Activated naive CD4-positive, alpha-beta T cell treated with anti-CD3 and anti-CD28 coated beads, Interleukin-2, amount 50 U/mL, for 24 hours (primary cell): ENCODE measurements at regions not wholly inside any gene's neighbourhood (a gene's known extent, or its start where the extent isn't known, plus 50 kb on each side); places are given as distances from the start of the nearest gene placed in this dataset.

ENCODE experiments used
- H3K27ac Mint-ChIP-seq: one replicate; pipeline ENCODE4 v1.8.0; 2021; ENCODE audit warnings: mild to moderate bottlenecking, mixed read lengths
- H3K27me3 Mint-ChIP-seq: one replicate; pipeline ENCODE4 v1.8.0; 2021; ENCODE audit warnings: mixed read lengths
- H3K36me3 Mint-ChIP-seq: one replicate; pipeline ENCODE4 v1.8.0; 2021; ENCODE audit warnings: mixed read lengths
- H3K4me1 Mint-ChIP-seq: one replicate; pipeline ENCODE4 v1.8.0; 2021; ENCODE audit warnings: mixed read lengths
- H3K4me3 Mint-ChIP-seq: one replicate; pipeline ENCODE4 v1.8.0; 2021; ENCODE audit warnings: mild to moderate bottlenecking, mixed read lengths
- H3K9me3 Mint-ChIP-seq: one replicate; pipeline ENCODE4 v1.8.0; 2021; ENCODE audit warnings: mixed read lengths

GRCh38 chr2:239476029-239476756 lies 75.4 kb upstream of the HDAC4 start:
- H3K4me3 Mint-ChIP-seq: no peak overlapping the region
- H3K36me3 Mint-ChIP-seq: no peaks in the 10 kb centered on the region
- no peak overlapping the region for H3K27ac Mint-ChIP-seq
- H3K27me3 Mint-ChIP-seq: no peaks in the 10 kb centered on the region
- H3K9me3 Mint-ChIP-seq: no peaks in the 10 kb centered on the region
- H3K4me1 Mint-ChIP-seq: no peaks in the 10 kb centered on the region

GRCh38 chr2:239475161-239476028 lies 74.6 kb upstream of the HDAC4 start:
- no peak overlapping the region for H3K4me3 Mint-ChIP-seq
- H3K4me1 Mint-ChIP-seq: no peaks in the 10 kb centered on the region
- H3K36me3 Mint-ChIP-seq: no peaks in the 10 kb centered on the region
- no peak overlapping the region for H3K27ac Mint-ChIP-seq
- H3K9me3 Mint-ChIP-seq: no peaks in the 10 kb centered on the region
- H3K27me3 Mint-ChIP-seq: no peaks in the 10 kb centered on the region

- Mint-ChIP-seq H3K4me1 (no peaks in the 10 kb centered on the region), H3K36me3 (no peaks in the 10 kb centered on the region), H3K27me3 (no peaks in the 10 kb centered on the region)
Observed at GRCh38 chr2:239473211-239473805, 72.5 kb upstream of the HDAC4 start.

DNA sequence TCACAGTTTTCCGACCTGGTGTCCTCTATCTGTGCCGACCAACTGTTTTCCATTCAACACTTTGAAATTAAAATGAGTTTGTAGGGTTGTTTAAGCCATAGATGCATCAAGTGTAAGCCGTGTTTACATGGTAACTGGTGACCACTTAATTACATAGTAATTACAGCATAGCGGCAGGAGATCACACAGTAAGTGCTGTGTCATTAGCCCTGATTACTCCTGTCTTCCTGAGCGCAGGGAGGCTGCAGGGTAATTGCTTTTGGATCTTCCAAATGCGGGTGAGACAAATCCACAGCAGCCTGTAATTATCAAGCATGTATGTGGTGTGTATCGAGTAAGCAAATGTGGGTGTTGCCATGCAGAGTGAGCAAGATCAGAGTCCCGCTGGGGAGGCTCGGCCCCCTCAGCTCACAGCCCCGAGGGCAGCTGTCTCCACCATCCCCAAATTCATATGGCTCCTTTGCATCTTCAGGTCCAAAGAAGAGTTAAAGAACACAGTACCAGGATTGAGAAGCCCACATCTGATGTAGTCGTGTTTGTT lies 71.5 kb upstream of the HDAC4 start:
- no peaks in the 10 kb centered on the region for H3K4me1 Mint-ChIP-seq
- no peak overlapping the region for H3K27ac Mint-ChIP-seq
- H3K4me3 Mint-ChIP-seq: no peak overlapping the region
- no peaks in the 10 kb centered on the region for H3K36me3 Mint-ChIP-seq
- no peaks in the 10 kb centered on the region for H3K9me3 Mint-ChIP-seq
- no peaks in the 10 kb centered on the region for H3K27me3 Mint-ChIP-seq

More at GRCh38 chr2:239473211-239473805, 72.5 kb upstream of the HDAC4 start:
- Mint-ChIP-seq H3K4me3 (no peak overlapping the region), H3K9me3 (no peaks in the 10 kb centered on the region), H3K27ac (no peak overlapping the region)

DNA sequence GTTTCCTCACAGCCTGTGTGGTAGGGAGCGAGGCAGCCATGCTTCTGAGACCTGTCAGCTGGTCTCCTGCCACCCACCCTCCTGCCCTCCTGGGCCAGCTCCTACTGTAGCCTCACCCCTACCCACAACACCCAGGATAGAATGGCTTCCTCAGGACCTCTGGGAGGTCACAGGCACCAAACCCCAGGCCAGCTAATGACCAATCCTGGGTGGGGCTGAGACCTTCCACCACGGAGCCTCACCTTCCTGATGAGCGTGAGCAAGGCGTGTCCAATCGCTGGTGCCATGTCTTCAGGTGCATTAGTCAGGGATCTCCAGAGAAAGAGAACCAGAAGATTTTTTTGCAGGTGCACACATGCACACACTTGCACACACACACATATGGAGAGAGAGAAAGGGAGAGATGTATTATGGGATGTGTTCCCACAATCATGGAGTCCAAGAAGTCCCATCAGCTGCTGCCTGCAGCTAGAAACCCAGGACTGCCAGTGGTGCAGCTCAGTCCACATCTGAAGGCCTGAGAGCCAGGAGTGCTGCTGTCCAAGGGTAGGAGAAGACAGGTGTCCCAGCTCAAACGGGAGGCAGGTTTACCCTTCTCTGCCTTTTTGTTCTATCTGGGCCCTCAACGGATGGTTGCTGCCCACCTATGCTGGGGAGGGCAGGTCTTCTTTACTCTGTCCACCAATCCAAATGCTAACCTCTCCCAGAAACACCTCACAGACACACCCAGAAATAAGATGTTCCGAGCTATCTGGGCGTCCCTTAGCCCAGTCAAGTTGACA lies 70.4 kb upstream of the HDAC4 start:
- Mint-ChIP-seq H3K27ac (no peak overlapping the region), H3K27me3 (no peaks in the 10 kb centered on the region), H3K9me3 (no peaks in the 10 kb centered on the region), H3K4me1 (no peaks in the 10 kb centered on the region), H3K4me3 (no peak overlapping the region), H3K36me3 (no peaks in the 10 kb centered on the region)

- H3K4me1 Mint-ChIP-seq: no peaks in the 10 kb centered on the region
- H3K9me3 Mint-ChIP-seq: no peaks in the 10 kb centered on the region
- H3K27me3 Mint-ChIP-seq: no peaks in the 10 kb centered on the region
- no peak overlapping the region for H3K27ac Mint-ChIP-seq
- H3K36me3 Mint-ChIP-seq: no peaks in the 10 kb centered on the region
- H3K4me3 Mint-ChIP-seq: no peak overlapping the region
Observed at GRCh38 chr2:239470151-239470900, 69.5 kb upstream of the HDAC4 start.

- no peak overlapping the region for H3K4me3 Mint-ChIP-seq
- H3K36me3 Mint-ChIP-seq: no peaks in the 10 kb centered on the region
- H3K9me3 Mint-ChIP-seq: no peaks in the 10 kb centered on the region
- no peaks in the 10 kb centered on the region for H3K27me3 Mint-ChIP-seq
- no peaks in the 10 kb centered on the region for H3K4me1 Mint-ChIP-seq
- no peak overlapping the region for H3K27ac Mint-ChIP-seq
Observed at GRCh38 chr2:239469106-239469960, 68.5 kb upstream of the HDAC4 start.

DNA sequence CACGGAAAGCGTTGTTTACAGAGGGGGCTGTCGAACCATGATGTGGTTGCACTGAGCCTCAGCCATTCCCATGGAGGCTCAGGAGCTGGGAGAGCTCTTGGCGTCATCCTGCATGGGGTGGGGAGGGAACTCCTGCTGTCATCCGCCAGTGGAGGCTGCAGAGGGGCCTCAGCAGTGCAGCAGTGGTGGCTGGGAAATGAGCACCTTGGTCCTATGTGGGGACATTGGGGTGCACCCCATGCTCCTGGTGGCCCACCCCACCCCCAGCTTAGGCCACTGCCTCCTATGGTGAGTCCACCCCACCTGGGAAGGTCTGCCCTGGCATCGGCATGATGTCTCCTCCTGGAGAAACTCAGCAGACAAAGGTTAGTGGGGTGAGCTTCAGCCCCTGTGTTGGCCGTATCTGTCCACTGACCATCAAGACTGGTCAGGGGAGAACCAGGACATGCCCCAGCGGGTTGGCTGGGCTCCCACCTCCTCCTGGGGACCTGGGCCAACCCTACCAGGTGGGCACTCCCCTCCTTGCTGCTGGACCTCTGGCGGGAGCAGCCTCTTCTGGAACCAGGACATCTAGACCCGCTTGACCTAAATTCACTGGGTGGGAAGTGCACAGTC lies 67.8 kb upstream of the HDAC4 start:
- Mint-ChIP-seq H3K27me3 (no peaks in the 10 kb centered on the region), H3K4me1 (no peaks in the 10 kb centered on the region), H3K4me3 (no peak overlapping the region), H3K36me3 (no peaks in the 10 kb centered on the region), H3K9me3 (no peaks in the 10 kb centered on the region), H3K27ac (no peak overlapping the region)

DNA sequence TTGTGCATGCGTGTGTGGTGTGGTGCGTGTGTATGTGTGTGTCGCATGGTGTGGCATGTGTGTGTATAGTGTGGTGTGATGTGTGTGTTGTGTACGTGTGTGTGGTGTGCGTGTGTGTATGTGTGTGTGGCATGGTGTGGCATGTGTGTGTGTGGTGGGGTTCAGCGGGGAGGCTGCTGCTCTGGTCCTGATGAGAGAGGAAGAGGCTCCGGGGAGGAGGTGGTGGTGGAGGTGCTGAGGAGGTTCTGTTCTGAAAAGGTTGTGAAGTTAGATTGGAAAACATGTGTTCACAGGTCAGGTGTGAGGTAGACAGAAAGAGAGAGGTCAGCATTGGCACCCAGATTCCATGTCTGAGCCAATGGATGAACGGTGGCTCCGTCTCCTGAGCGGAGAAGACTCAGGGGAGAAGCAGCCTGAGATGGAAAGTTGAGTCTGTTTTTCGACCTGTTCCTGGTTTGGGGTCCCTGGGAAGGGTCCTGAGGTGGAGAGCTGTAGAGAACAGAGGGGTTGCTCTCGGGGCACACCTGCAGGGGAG lies 67.2 kb upstream of the HDAC4 start:
- H3K4me3 Mint-ChIP-seq: no peak overlapping the region
- no peaks in the 10 kb centered on the region for H3K9me3 Mint-ChIP-seq
- no peaks in the 10 kb centered on the region for H3K27me3 Mint-ChIP-seq
- no peaks in the 10 kb centered on the region for H3K4me1 Mint-ChIP-seq
- H3K27ac Mint-ChIP-seq: no peak overlapping the region
- no peaks in the 10 kb centered on the region for H3K36me3 Mint-ChIP-seq

DNA sequence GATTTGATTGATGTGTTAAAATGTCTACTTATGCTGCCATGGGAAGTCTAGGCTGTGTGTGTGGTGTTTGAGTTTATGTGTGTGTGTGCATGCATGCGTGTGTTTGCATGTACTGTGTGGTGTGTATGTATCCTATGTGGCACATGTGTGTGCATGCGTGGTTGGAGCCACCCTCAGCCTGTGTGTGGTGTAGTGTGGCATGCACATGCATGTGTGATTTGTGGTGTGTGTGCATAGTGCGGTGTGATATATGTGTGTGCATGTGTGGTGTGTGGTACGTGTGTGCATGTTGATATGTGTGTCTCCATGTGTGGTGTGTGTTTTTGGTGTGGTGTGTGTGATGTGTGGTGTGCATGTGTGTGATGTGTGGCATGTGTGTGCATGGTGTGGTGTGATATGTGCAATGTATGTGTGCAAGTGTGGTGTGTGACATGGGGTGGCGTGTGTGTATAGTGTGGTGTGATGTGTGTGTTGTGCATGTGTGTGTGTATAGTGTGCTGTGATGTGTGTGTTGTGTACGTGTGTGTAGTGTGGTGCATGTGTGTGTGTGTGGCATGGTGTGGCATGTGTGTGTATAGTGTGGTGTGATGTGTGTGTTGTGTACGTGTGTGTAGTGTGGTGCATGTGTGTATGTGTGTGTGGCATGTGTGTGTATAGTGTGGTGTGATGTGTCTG lies 66.6 kb upstream of the HDAC4 start:
- Mint-ChIP-seq H3K9me3 (no peaks in the 10 kb centered on the region), H3K27ac (no peak overlapping the region), H3K27me3 (no peaks in the 10 kb centered on the region), H3K36me3 (no peaks in the 10 kb centered on the region), H3K4me3 (no peak overlapping the region), H3K4me1 (no peaks in the 10 kb centered on the region)

- Mint-ChIP-seq H3K9me3 (no peaks in the 10 kb centered on the region), H3K36me3 (no peaks in the 10 kb centered on the region), H3K4me3 (no peak overlapping the region), H3K27ac (peak overlapping the region; percentile 52), H3K27me3 (no peaks in the 10 kb centered on the region), H3K4me1 (no peaks in the 10 kb centered on the region)
Observed at GRCh38 chr2:239466755-239467271, 66.0 kb upstream of the HDAC4 start.

DNA sequence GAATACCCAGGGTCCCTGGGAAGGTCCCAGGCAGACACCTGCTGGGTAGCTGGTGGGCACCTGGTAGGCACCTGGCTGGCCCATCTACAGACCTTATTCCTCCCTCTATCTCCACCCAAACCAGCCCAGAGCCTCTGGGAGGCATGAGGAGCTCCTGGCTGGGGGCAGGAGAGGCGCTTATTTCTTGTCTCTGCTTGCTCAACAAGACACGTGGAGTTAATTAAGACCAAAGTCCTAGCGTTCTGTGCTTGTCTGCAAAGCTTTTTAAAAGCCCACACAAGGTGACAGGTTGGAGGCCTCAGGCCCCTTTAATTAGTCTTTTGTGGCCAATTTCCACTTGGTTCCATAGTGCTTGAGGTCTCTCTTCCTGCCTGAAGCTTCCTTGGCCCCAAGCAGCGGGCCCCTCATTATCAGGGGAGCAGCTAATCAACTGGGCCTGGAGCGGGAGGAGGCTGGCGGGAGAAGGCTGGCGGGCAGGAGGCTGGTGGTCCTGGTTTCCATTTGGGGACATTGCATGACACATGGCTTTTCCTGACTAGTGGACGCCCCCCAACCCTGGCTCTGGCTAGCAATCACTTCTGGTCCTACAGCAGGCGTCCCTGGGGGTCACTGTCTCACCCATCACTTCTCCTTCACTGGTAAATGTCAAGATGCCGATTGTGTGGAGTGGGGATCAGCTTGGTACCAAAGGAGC lies 65.4 kb upstream of the HDAC4 start:
- no peak overlapping the region for H3K4me3 Mint-ChIP-seq
- no peaks in the 10 kb centered on the region for H3K36me3 Mint-ChIP-seq
- H3K27me3 Mint-ChIP-seq: no peaks in the 10 kb centered on the region
- H3K27ac Mint-ChIP-seq: no peak overlapping the region
- H3K4me1 Mint-ChIP-seq: no peaks in the 10 kb centered on the region
- H3K9me3 Mint-ChIP-seq: no peaks in the 10 kb centered on the region
